Epithelial cell of esophagus (primary cell): ENCODE measurements at regions not wholly inside any gene's neighbourhood (a gene's known extent, or its start where the extent isn't known, plus 50 kb on each side); places are given as distances from the start of the nearest gene placed in this dataset.
"Not testable (repeated sequence)": the region's sequence is repeated elsewhere in the genome, so short reads cannot be mapped to it uniquely, and the experiment has no call there.

Experiments
- DNase-seq: peaks from one replicate; pipeline ENCODE4 v3.0.0; 2010; ENCODE audit warnings: low read depth
- H3K4me3 ChIP-seq: 2 replicates; pipeline ENCODE4 v1.5.1; 2011; ENCODE audit warnings: mild to moderate bottlenecking, low read length, control low read depth
- TF ChIP-seq, protein P1 (sequence below): IDR thresholded peaks from 2 replicates; pipeline ENCODE4 v1.5.1; 2011; ENCODE audit warnings: low read depth, mild to moderate bottlenecking, low read length, control low read depth, inconsistent platforms; ENCODE audit not compliant: insufficient read depth; ENCODE audit errors: missing control alignments

DNA sequence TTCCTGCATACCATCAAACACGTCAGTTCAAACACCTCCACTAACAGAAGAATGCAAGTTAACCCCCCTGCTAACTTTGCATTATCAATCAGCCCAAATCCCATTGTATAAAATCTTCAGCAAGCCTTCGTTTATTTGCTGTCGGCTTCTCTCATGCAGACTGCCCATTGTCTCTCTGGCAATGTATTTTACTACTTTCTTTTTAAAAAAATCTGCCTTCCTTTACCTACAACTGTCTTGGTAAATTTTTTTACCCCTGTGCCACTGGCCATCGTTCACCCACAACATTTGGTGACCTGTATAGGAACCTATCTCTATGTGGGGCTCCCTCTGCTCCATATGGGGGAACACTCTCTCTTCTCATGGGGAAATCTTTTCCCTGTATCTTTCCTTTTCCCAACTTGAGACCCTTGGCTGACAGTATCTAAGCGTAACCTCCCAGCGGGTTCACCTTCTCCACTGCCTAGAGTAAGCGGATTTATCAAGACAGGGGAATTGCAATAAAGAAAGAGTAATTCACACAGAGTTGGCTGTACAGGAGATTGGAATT, 244.6 kb downstream of the CPXCR1 start:
- TF ChIP-seq, protein P1, sequence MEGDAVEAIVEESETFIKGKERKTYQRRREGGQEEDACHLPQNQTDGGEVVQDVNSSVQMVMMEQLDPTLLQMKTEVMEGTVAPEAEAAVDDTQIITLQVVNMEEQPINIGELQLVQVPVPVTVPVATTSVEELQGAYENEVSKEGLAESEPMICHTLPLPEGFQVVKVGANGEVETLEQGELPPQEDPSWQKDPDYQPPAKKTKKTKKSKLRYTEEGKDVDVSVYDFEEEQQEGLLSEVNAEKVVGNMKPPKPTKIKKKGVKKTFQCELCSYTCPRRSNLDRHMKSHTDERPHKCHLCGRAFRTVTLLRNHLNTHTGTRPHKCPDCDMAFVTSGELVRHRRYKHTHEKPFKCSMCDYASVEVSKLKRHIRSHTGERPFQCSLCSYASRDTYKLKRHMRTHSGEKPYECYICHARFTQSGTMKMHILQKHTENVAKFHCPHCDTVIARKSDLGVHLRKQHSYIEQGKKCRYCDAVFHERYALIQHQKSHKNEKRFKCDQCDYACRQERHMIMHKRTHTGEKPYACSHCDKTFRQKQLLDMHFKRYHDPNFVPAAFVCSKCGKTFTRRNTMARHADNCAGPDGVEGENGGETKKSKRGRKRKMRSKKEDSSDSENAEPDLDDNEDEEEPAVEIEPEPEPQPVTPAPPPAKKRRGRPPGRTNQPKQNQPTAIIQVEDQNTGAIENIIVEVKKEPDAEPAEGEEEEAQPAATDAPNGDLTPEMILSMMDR, result no peak
- no peak for DNase-seq
- H3K4me3 ChIP-seq, result no peak overlapping the region

DNA sequence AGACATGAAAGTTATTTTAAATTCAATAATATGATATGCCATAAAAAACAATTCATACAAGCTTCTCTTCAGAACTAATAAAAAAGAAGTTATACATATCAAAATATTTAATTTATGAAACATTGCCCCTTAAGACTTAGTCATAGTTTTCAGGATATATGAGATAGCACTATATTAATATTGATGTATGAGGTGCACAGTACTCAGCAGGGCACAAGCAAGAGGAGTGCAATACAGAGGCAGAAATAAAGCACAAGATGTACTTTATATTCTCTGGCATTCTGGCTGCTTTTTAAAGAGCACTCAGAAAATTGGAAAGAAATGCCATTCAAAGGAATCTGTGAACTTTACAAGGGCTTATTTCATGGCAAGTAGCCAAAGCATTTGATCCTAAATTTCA, 274.9 kb downstream of the CPXCR1 start:
- TF ChIP-seq, protein P1, result no peak
- H3K4me3 ChIP-seq, result no peak overlapping the region
- DNase-seq, result no peak

DNA sequence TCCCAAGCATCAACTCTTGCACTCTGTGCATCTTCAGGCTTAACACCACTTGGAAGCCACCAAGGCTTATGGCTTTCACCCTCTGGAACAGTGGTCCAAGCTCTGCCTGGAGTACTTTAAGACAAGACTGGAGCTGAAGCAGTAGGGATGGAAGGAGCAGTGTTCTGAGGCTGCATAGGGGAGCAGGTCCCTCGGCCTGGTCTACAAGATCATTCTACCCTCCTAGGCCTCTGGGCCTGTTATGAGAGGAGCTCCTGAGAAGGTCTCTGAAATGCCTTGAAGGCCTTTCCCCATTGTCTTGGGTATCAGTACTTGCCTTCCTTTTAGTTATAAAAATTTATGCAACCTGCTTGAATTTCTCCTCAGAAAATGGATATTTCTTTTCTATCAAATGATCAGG, 286.7 kb downstream of the CPXCR1 start:
- TF ChIP-seq, protein P1, result no peak
- no peak for DNase-seq
- H3K4me3 ChIP-seq, result no peak overlapping the region

DNA sequence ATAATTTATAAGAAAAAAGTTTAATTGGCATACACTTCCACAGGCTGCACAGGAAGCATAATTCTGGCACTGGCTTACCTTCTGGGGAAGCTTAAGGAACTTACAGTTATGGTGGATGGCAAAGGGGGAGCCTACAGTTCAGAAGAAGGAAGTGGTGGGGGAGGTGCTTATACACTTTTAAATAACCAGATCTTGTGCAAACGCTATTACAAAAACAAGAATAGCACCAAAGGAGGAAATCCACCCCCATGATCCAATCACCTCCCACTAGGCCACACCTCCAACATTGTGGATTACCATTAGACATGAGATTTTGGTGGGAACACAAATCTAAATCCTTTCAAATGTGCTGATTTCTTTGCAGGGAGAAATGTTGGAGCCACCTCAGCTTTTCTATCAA, 287.7 kb downstream of the CPXCR1 start:
- TF ChIP-seq, protein P1, result no peak
- H3K4me3 ChIP-seq, result no peak overlapping the region
- no peak for DNase-seq

DNA sequence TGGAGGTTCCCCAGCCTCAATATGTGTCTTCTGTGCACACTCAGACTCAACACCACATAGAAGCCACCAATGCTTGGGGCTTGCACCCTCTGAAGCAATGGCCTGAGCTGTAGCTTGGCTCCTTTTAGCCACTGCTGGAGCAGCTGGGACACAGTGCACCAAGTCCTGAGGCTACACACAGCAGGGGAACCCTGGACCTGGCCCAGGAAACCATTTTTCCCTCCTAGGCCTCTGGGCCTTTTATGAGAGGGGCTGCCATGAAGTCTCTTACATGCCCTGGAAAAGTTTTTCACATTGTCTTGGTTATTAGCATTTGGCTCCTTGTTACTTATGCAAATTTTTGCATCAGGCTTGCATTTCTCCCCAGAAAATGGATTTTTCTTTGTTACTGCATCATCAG, 306.2 kb downstream of the CPXCR1 start:
- H3K4me3 ChIP-seq, result no peak overlapping the region
- no peak for DNase-seq
- TF ChIP-seq, protein P1, result no peak

DNA sequence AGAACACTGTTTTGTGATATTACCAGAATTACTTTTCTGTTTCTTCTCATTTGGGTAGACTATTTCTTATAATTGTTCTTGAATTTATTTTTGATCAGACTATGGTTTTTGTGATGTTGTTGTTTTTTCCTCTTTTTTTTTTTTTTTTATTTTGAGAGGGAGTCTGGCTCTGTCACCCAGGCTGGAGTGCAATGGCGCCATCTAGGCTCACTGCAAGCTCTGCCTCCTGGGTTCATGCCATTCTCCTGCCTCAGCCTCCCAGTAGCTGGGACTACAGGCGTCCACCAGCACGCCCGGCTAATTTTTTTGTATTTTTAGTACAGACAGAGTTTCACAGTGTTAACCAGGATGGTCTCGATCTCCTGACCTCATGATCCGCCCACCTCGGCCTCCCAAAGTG, 352.6 kb downstream of the CPXCR1 start:
- not testable (repeated sequence) for H3K4me3 ChIP-seq, DNase-seq

DNA sequence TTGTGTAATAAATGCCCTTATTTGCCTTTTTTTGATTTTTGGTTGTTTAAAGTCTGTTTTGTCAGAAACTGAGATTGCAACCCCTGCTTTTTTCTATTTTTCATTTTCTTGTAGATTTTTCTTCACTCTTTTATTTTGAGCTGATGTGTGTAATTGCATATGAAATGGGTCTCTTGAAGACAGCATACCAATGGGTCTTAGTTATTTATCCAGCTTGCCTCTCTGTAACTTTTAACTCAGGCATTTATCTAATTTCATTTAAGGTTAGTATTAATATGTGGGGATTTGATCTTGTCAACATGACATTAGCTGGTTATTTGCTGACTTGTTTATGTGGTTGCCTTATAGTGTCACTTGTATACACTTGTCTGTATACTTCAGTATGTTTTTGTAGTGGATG, 378.0 kb downstream of the CPXCR1 start:
- no peak overlapping the region for H3K4me3 ChIP-seq
- TF ChIP-seq, protein P1, result no peak
- DNase-seq, result no peak
